T-helper 2 cell (primary cell): ENCODE measurements at regions not wholly inside any gene's neighbourhood (a gene's known extent, or its start where the extent isn't known, plus 50 kb on each side); places are given as distances from the start of the nearest gene placed in this dataset.
A peak's percentile ranks its signal among the peaks of the same experiment; 100 is the strongest.

Experiments used
- DNase-seq, 5 experiments: peaks; one replicate each; pipeline versions ENCODE4 v3.0.0 to v3.0.0-alpha.2; 2012 to 2022

- peak in 1 of 5 experiments; percentile 19 for DNase-seq
Measured at GRCh38 chr7:12518920-12519681, 51.4 kb upstream of the SCIN start.

GRCh38 chr7:12519682-12520009, 50.9 kb upstream of the SCIN start:
- DNase-seq: no peak
